WTC11 (cell line): ENCODE measurements at regions not wholly inside any gene's neighbourhood (a gene's known extent, or its start where the extent isn't known, plus 50 kb on each side); places are given as distances from the start of the nearest gene placed in this dataset.

ENCODE experiments used
- CREB1 ChIP-seq: sonication (generic); formaldehyde crosslinking; IDR thresholded peaks from 2 replicates; pipeline ENCODE4 v1.8.0; 2023; ENCODE audit warnings: mild to moderate bottlenecking, missing genetic modification reagents
- CREM ChIP-seq: sonication (generic); formaldehyde crosslinking; IDR thresholded peaks from 2 replicates; pipeline ENCODE4 v1.8.1; 2022; ENCODE audit warnings: mild to moderate bottlenecking, missing genetic modification reagents, moderate library complexity
- NFE2L1 ChIP-seq: sonication (generic); formaldehyde crosslinking; IDR thresholded peaks from 2 replicates; pipeline ENCODE4 v1.8.1; 2023; ENCODE audit warnings: missing genetic modification reagents
- SMAD4 ChIP-seq: sonication (generic); formaldehyde crosslinking; IDR thresholded peaks from 2 replicates; pipeline ENCODE4 v1.8.0; 2022; ENCODE audit warnings: mild to moderate bottlenecking, missing genetic modification reagents
- ZNF423 ChIP-seq: fragments of 250-450 bp; sonication (Bioruptor Pico); IDR thresholded peaks from 2 replicates; pipeline ENCODE4 v2.1.2; 2022; ENCODE audit warnings: mild to moderate bottlenecking, moderate library complexity
- TF ChIP-seq, protein P1 (sequence below): fragments of 250-450 bp; sonication (Bioruptor Pico); conservative IDR thresholded peaks from 2 replicates; pipeline ENCODE4 v1.9.0; 2021; ENCODE audit warnings: mild to moderate bottlenecking
- TF ChIP-seq, protein P2 (sequence below): fragments of 200-600 bp; IDR thresholded peaks from 2 replicates; pipeline ENCODE4 v1.8.0; 2022; ENCODE audit warnings: antibody characterized with exemption
- TF ChIP-seq, protein P3 (sequence below): sonication (generic); formaldehyde crosslinking; IDR thresholded peaks from 2 replicates; pipeline ENCODE4 v1.8.1; 2023; ENCODE audit warnings: mild to moderate bottlenecking, missing genetic modification reagents, moderate library complexity
- TF ChIP-seq, protein P4 (sequence below): sonication (generic); formaldehyde crosslinking; IDR thresholded peaks from 2 replicates; pipeline ENCODE4 v1.8.0; 2022; ENCODE audit warnings: mild to moderate bottlenecking, missing genetic modification reagents
- TF ChIP-seq, protein P5 (sequence below): sonication (generic); formaldehyde crosslinking; IDR thresholded peaks from 2 replicates; pipeline ENCODE4 v1.8.1; 2022; ENCODE audit warnings: low read depth, missing genetic modification reagents, borderline replicate concordance
- TF ChIP-seq, protein P6 (sequence below): sonication (generic); formaldehyde crosslinking; conservative IDR thresholded peaks from 2 replicates; pipeline ENCODE4 v1.8.1; 2023; ENCODE audit warnings: mild to moderate bottlenecking, low read depth, missing genetic modification reagents, moderate library complexity
- TF ChIP-seq, protein P7 (sequence below): sonication (generic); formaldehyde crosslinking; IDR thresholded peaks from 2 replicates; pipeline ENCODE4 v1.8.1; 2022; ENCODE audit warnings: missing genetic modification reagents, borderline replicate concordance

DNA sequence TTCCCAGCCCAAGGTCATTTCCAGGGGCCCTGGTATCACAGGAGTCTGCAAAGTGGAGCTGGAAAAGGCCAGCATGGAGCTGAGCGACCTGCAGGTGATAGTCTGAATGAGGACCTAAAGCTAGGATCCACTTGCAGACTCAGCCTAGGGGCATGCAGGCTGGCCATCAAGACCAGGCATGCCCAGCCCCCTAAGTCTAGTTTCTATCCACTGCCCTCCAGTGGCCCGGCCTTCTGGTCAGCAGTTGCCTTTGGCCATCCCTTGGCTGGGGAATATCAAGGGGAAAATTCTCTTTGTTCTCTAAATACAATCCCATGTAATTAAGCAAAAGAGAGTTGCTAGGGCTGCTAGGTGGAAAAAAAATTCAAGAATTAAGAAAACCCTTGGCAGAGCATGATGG lies 96.3 kb upstream of the LHX5 start:
- TF ChIP-seq CREM (CRISPR knock-in tag) (no peak), SMAD4 (CRISPR knock-in tag) (no peak), NFE2L1 (CRISPR knock-in tag) (no peak), CREB1 (CRISPR knock-in tag) (no peak), ZNF423 (no peak)
- TF ChIP-seq, protein P1, sequence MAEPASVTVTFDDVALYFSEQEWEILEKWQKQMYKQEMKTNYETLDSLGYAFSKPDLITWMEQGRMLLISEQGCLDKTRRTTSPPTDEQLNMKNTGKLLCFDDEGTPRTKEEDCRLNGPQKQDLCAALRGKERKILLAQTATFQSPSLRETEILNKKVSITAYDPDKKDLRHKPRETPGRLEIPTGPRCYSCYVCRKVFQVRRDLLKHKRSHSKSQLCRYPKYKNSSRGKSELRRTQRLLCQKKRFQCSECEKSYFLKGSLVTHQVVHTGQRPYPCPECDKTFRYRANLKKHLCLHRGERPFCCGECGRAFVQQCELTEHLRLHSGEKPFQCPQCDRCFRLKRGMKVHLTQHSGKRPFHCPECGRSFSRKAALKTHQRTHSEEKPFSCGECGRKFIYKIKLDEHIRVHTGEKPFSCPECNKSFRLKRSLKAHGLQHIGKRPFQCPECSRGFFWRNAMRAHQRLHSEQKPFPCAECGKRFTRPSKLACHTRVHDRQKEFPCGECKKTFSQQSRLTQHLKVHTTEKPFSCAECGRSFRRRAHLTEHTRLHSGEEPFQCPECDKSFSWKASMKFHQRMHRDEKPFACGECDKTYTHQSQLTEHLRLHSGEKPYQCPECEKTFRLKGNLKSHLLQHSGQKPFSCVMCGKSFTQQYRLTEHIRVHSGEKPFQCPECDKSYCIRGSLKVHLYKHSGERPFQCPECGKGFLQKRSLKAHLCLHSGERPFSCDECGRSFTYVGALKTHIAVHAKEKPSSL (CRISPR knock-in tag), result no peak
- TF ChIP-seq, protein P2, sequence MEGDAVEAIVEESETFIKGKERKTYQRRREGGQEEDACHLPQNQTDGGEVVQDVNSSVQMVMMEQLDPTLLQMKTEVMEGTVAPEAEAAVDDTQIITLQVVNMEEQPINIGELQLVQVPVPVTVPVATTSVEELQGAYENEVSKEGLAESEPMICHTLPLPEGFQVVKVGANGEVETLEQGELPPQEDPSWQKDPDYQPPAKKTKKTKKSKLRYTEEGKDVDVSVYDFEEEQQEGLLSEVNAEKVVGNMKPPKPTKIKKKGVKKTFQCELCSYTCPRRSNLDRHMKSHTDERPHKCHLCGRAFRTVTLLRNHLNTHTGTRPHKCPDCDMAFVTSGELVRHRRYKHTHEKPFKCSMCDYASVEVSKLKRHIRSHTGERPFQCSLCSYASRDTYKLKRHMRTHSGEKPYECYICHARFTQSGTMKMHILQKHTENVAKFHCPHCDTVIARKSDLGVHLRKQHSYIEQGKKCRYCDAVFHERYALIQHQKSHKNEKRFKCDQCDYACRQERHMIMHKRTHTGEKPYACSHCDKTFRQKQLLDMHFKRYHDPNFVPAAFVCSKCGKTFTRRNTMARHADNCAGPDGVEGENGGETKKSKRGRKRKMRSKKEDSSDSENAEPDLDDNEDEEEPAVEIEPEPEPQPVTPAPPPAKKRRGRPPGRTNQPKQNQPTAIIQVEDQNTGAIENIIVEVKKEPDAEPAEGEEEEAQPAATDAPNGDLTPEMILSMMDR, result no peak
- TF ChIP-seq, protein P3, sequence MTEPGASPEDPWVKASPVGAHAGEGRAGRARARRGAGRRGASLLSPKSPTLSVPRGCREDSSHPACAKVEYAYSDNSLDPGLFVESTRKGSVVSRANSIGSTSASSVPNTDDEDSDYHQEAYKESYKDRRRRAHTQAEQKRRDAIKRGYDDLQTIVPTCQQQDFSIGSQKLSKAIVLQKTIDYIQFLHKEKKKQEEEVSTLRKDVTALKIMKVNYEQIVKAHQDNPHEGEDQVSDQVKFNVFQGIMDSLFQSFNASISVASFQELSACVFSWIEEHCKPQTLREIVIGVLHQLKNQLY, result no peak
- TF ChIP-seq, protein P4, sequence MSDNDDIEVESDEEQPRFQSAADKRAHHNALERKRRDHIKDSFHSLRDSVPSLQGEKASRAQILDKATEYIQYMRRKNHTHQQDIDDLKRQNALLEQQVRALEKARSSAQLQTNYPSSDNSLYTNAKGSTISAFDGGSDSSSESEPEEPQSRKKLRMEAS (CRISPR knock-in tag), result no peak
- TF ChIP-seq, protein P5, sequence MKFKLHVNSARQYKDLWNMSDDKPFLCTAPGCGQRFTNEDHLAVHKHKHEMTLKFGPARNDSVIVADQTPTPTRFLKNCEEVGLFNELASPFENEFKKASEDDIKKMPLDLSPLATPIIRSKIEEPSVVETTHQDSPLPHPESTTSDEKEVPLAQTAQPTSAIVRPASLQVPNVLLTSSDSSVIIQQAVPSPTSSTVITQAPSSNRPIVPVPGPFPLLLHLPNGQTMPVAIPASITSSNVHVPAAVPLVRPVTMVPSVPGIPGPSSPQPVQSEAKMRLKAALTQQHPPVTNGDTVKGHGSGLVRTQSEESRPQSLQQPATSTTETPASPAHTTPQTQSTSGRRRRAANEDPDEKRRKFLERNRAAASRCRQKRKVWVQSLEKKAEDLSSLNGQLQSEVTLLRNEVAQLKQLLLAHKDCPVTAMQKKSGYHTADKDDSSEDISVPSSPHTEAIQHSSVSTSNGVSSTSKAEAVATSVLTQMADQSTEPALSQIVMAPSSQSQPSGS, result no peak
- TF ChIP-seq, protein P6, sequence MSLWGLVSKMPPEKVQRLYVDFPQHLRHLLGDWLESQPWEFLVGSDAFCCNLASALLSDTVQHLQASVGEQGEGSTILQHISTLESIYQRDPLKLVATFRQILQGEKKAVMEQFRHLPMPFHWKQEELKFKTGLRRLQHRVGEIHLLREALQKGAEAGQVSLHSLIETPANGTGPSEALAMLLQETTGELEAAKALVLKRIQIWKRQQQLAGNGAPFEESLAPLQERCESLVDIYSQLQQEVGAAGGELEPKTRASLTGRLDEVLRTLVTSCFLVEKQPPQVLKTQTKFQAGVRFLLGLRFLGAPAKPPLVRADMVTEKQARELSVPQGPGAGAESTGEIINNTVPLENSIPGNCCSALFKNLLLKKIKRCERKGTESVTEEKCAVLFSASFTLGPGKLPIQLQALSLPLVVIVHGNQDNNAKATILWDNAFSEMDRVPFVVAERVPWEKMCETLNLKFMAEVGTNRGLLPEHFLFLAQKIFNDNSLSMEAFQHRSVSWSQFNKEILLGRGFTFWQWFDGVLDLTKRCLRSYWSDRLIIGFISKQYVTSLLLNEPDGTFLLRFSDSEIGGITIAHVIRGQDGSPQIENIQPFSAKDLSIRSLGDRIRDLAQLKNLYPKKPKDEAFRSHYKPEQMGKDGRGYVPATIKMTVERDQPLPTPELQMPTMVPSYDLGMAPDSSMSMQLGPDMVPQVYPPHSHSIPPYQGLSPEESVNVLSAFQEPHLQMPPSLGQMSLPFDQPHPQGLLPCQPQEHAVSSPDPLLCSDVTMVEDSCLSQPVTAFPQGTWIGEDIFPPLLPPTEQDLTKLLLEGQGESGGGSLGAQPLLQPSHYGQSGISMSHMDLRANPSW, result no peak
- TF ChIP-seq, protein P7, sequence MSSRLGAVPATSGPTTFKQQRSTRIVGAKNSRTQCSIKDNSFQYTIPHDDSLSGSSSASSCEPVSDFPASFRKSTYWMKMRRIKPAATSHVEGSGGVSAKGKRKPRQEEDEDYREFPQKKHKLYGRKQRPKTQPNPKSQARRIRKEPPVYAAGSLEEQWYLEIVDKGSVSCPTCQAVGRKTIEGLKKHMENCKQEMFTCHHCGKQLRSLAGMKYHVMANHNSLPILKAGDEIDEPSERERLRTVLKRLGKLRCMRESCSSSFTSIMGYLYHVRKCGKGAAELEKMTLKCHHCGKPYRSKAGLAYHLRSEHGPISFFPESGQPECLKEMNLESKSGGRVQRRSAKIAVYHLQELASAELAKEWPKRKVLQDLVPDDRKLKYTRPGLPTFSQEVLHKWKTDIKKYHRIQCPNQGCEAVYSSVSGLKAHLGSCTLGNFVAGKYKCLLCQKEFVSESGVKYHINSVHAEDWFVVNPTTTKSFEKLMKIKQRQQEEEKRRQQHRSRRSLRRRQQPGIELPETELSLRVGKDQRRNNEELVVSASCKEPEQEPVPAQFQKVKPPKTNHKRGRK, result no peak
